HG03442 (cell line): ENCODE measurements at regions not wholly inside any gene's neighbourhood (a gene's known extent, or its start where the extent isn't known, plus 50 kb on each side); places are given as distances from the start of the nearest gene placed in this dataset.

ENCODE experiments used
- ATAC-seq: cut with Tn5 transposase; IDR thresholded peaks from one replicate; pipeline ENCODE4 v1.9.1; 2021; ENCODE audit warnings: mild to moderate bottlenecking, moderate library complexity; ENCODE audit not compliant: unreplicated experiment

DNA sequence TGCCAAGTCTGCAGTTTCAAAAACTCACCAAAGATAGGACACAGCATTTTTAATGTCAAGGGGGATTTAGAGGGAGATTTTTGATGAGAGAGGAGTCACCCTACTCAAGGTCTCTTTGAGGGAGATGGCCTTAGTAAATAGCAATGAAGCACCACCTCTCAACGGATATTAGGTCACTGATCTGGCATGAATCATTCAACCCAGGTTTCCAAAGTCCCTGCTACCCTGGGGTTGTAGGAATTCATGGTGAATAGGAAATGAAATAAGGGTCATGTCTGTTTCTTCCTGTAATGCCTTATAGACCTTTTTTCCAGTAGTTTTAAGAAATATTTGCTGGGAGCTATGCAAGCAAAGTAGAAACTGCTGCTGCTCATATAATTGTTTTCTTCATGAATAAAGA is 2154.9 kb downstream of the LRRC4C start:
- ATAC-seq: no peak

DNA sequence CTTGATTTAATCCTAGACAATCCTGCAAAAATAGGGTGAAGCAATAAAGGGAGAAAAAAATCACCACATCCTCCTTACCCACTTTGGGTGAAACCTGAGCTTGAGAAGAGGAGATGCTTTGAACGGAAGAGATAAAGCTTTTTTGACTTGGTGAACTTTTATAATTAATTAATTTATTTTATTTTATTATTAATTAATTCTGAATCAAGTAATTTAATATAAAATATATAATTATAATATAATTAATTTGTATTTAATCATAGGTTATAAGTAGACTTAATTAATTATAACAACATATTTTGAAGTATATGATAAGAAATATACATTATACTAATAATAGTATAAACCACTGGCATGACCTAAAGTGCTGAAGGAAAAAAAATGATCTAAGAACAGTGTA is 2164.8 kb downstream of the LRRC4C start:
- no peak for ATAC-seq

DNA sequence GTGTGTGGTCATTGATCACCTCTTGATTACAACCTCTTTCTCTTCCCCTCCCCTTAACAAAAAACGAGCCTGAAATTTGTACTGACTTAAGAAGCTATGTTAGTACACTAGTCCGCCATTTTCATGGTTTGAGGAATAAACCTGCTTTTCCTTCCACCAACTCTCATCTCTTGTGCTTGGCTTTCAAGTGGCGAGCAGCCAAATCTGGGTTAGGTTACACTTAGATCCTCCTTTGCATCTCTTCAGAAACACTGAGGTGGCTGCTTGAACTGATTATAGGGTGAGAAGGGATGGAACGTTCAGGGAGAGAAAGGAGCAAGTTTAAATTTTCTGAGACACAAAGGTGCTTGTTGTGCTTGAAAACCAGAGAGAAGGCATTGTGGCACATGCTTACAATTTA is 2171.4 kb downstream of the LRRC4C start:
- ATAC-seq: no peak

GRCh38 chr11:39268176-39268690 is 2191.2 kb downstream of the LRRC4C start:
- ATAC-seq: no peak

DNA sequence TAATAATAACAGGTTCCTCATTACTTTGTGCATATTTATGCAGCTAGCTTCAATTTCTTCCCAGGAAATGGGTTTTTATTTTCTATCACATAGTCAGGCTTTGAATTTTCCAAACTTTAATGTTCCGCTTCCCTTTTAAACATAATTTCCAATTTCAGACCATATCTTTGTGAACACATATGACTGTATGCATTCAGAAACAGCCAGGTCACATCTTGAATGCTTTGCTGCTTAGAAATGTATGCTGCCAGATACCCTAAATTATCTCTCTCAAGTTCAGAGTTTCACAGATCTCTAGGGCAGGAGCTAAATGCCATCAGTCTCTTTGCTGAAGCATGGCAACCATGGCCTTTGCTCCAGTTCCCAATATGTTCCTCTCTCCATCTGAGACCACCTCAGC is 2203.8 kb downstream of the LRRC4C start:
- no peak for ATAC-seq

DNA sequence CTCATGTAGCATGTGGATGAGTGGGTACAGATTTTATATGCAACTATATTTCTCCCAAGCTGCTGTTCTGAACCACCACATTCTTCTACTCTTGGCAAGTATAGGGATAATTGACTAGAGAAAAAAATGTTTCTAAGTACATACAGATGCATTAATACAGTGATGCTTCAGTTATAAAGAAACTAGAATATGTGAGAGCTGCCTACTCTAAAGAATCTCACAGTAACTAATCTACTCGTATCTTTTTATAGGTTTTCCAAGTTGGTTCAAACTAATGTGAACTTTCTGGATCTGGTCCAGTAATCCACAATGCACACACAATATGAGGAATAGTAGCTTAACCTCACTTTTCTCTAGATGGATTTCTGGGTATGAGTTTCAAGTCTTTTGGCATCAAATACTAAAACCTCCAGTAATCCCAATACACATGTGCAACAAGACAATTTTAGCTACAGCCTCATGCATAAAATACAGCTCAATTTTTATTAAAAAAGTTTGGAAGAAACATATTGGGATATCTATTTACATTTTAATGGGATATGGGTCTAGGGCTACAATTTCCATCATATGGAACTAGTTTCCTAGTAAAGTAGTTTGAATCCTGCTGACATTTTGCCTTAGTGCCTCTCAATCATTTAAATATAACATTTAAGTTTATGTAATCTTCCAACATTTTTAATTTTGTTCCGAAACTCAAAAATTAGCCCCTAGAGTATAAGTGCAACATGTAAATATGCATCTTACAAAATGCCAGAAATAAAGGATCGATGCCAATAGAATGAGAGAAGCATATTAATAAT is 2209.7 kb downstream of the LRRC4C start:
- no peak for ATAC-seq

DNA sequence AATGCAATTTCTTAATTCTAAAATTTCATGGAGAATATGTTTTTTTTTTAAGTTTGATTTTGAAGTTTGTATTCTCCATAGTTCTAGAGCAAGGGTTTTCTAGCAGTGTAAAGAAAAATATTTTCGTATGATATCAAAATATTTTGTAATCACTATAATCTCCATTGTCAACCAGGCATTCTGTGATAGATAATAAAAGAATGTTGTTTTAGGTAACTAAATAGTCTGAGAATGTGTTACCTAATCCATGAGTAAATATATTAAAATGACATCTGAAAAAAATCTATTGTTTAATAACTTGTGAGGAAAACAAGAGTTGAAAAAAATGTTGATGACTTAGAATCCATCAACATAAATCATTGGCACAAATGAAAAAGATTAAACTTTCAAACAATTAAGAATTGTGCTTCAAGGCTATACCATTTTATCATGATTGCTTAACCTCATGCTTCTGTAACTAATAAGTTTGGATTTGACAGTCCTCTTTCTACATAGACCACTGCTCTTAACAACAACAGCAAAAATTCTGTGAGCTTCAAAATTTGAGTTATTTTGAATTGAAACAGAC is 2211.8 kb downstream of the LRRC4C start:
- ATAC-seq: no peak

DNA sequence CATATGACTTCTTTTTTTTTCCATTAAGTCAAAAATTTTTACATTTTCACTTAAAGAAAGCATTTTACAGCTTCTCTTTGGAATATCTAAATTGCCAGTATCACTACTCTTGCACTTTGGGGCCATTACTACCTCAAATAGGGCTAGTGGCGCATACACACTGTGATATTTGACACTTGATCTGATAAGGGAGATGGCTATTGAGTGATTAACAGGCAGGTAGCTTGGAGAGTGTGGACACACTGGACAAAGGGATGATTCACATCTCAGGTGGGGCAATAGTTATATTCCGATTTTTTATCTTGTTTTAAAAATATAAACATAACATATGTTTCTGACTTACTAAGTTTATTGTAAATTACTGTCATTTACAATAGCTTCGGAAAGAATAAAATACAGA is 2219.9 kb downstream of the LRRC4C start:
- no peak for ATAC-seq

DNA sequence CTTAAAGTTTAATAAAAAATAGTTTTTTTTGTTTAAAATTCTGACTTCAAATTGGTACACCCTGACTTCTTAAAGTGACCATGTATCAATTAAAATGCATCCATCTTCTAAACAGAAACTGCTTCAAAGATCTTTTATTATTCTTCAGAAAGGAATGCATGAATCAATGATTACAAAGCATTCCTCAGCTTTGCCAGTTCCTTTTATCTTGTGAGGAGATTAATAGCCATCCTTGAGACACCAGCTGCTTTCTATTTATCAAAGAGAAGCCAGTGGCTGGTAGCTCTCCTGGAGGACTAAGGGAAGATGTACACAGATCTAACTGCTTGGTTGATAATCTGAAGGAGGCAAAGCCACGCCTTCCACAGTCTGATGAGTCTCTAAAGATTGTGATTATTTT is 2222.5 kb downstream of the LRRC4C start:
- no peak for ATAC-seq

GRCh38 chr11:39221550-39222138 is 2237.8 kb downstream of the LRRC4C start:
- no peak for ATAC-seq

DNA sequence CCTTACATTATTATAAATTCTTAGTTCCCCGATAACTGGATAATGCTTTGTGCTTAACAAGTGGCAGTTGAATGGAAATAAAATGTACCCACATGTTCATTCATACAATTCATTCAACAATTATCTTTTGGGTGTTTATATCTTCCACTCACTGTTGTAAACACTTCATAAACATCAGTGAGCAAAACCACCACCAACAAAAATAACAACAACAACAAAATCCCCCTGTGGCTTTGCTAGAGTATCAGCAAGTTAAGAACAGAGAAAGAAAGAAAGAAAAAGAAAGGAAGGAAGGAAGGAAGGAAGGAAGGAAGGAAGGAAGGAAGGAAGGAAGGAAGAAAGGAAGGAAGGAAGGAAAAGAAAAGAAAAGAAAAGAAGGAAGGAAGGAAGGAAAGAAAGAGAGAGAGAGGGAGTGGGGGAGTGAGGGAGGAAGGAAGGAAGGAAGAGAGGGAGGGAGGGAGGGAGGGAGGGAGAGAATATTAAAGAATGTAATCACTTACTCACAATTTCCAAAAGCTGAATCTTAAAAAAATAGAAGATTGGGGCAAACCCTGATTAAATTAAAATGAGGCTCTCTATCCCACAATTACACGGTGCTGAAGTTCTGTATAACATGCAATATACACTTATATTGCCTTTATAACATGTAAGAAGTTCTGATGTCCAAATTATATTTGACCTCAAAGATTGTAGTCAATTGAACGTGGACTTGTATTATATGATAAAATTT is 2238.8 kb downstream of the LRRC4C start:
- ATAC-seq: no peak

- no peak for ATAC-seq
These were observed 2239.4 kb downstream of the LRRC4C start for GRCh38 chr11:39220069-39220468.

GRCh38 chr11:39209981-39210380 is 2249.5 kb downstream of the LRRC4C start:
- no peak for ATAC-seq

- ATAC-seq: no peak
These were observed 2254.0 kb downstream of the LRRC4C start for GRCh38 chr11:39205236-39205995.

DNA sequence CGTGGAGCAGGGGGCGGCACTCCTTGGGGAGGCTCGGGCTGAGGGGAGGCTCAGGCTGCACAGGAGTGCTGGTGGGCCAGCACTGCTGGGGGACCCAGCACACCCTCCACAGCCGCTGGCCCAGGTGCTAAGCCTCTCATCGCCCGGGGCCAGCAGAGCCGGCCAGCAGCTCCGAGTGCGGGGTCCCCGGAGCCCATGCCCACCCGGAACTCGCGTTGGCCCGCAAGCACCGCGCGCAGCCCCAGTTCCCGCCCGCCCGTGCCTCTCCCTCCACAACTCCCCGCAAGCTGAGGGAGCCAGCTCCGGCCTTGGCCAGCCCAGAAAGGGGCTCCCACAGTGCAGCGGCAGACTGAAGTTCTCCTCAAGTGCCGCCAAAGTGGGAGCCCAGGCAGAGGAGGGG is 2266.8 kb downstream of the LRRC4C start:
- ATAC-seq: no peak

GRCh38 chr11:39190751-39191150 is 2268.7 kb downstream of the LRRC4C start:
- no peak for ATAC-seq

DNA sequence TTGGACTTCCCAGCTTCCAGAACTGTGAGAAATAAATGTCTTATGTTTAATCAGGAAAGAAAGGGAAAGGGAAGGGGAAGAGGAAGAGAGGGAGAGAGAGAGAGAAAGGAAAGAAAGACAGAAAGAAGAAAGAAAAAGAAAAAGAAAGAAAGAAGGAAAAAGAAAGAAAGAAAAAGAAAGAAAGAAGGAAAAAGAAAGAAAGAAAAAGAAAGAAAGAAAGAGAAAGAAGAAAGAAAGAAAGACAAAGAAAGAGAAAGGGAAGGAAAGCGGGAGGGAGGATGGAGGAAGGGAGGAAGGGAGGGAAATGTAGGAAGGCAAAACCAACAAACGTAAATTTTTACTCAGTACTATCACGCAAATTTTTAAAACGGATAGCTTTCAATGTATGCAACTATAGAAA is 2281.8 kb downstream of the LRRC4C start:
- no peak for ATAC-seq

- ATAC-seq: no peak
These were observed 2284.5 kb downstream of the LRRC4C start for GRCh38 chr11:39174965-39175364.

- no peak for ATAC-seq
These were observed 2285.3 kb downstream of the LRRC4C start for GRCh38 chr11:39174196-39174595.

DNA sequence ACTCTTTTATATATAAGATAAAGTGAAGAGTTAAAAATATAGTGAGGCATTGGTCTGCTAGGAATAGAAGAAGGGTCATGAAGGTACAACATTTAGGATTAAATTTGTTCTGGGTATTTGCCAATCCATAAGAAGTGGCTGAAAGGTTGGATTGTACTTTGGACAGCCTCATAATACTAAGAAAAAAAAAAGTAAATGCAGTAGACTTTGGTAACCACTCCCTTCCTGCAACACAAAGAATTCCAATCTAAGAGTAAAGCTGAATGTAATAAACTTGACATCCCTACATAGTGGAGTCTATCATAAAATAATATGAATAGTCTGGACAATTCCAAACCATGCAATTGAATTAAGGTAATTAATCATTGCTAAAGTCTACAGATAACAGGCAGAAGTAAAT is 2294.4 kb downstream of the LRRC4C start:
- ATAC-seq: no peak

- ATAC-seq: no peak
These were observed 2310.2 kb downstream of the LRRC4C start for GRCh38 chr11:39149214-39149613.
